ENCODE measurements at regions not wholly inside any gene's neighbourhood (a gene's known extent, or its start where the extent isn't known, plus 50 kb on each side); places are given as distances from the start of the nearest gene placed in this dataset.
"Not testable (repeated sequence)": the region's sequence is repeated elsewhere in the genome, so short reads cannot be mapped to it uniquely, and the experiment has no call there.

DNA sequence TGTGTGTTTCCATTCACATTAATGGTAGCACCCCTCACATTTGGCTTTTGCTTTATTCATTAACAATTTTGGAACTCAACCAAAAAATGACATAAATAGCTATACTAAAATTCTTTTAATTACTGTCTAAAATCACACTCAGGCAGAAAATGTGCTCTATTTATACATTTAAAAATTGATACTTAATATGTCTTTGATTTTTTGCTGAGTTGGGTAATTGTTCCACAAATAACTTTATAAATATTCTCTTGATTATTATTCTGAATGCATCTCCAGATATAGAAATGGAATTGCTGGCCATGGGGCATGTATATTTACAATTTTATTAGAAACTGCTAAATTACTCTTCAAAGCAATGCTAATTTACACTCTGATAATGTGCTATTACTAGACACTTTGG, 658.7 kb upstream of the CHRM3 start:
- DNase-seq = no peak

DNA sequence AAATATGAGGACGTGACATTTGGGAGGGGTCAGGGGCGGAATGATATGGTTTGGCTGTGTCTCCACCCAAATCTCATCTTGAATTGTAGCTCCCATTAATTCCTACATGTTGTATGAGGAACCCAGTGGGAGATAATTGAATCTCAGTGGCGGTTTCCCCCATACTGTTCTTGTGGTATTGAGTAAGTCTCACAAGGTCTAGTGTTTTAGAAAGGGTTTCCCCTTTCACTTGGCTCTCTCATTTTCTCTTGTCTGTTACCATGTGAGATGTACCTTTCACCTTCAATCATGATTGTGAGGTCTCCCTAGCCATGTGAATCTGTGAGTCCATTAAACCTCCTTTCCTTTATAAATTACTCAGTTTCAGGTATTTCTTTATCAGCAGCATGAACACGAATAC, 663.6 kb upstream of the CHRM3 start:
- no peak for DNase-seq

DNA sequence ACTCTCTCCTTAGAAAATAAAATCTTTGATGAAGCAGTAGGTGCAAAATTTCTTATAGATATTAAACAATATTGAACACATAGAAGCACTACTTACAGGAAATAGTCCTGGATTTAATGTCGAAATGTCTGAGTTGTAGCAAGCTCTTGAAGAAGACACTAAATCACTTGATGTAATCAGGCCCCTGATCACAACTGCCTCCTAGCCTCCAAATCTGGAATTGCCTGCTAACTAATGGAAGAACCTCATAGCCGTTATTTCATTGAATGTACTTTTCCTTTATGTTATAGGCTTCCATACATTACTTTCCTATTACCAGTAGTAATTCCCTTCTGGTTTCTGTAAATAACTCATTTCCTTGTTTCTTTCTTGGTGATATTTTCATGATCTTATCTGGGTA, 675.7 kb upstream of the CHRM3 start:
- DNase-seq = no peak

DNA sequence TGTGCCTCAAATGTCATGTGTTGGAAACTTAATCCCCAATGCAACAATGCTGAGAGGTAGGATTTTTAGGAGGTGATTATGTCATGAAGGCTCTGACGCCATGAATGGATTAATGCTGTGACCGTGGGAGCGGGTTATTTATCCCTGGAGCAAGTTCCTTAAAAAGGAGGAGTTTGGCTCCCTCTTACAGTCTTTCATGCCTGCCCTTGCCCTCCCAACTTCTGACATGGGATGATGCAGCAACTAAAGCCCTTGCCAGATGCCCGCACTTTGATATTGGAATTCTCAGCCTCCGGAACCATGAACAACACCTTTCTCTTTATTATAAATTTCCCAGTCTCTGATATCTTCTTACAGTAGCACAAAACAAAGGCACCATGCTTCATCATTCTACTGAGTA, 685.3 kb upstream of the CHRM3 start:
- no peak for DNase-seq

DNA sequence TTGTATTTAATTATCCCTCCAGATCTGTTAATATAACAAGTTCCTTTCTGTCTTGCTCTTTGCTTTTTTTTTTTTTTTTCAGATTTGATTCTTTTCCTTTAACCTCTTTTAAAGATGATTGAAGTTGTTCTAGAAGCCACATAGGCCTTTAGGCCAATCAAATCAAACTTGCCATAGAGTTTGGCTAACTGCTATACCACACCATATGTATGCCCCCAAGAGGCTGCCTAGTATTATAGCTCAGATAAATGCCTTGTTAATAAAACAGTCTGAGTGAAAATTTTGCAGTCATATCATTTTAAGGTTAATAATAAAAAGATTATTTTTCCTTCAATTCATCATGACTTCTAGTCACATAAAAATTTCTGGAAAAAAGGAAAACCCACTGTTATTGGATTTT, 696.0 kb upstream of the CHRM3 start:
- DNase-seq = no peak

DNA sequence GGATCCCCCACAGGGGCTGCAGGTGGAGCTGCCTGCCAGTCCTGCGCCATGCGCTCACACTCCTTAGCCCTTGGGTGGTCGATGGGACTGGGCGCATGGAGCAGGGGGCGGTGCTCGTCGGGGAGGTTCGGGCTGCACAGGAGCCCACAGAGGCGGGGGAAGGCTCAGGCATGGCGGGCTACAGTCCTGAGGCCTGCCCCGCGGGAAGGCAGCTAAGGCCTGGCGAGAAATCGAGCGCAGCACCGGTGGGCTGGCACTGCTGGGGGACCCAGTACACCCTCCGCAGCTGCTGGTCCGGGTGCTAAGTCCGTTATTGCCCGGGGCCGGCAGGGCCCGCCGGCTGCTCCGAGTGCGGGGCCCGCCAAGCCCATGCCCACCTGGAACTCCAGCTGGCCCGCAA, 701.8 kb upstream of the CHRM3 start:
- not testable (repeated sequence) for DNase-seq

DNA sequence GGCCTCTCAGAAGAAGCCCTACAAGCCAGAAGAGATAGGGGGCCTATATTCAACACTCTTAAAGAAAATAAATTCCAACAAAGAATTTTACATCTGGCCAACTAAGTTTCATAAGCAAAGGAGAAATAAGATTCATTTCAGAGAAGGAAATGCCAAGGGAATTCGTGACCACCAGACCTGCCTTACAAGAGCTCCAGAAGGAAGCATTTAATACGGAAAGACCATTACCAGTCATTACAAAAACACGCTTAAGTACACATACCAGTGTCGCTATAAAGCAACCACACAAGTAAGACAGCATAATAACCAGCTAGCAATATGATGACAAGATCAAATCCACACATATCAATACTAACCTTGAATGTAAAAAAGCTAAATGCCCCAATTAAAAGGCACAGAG, 704.9 kb upstream of the CHRM3 start:
- DNase-seq = no peak

DNA sequence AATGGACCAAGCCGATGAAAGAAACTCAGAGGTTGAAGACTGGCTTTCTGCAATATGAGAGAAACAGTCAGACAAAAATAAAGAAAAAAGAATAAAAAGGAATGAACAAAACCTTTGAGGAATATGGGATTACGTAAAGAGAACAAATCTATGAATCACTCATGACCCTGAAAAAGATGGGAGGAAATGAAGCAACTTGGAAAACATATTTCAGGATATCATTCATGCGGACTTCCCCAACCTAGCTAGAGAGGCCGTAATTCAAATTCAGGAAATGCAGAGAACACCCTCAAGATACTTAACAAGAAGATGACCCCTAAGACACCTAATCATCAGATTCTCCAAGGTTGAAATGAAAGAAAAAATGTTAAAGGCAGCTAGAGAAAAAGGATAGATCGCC, 705.3 kb upstream of the CHRM3 start:
- DNase-seq = no peak

DNA sequence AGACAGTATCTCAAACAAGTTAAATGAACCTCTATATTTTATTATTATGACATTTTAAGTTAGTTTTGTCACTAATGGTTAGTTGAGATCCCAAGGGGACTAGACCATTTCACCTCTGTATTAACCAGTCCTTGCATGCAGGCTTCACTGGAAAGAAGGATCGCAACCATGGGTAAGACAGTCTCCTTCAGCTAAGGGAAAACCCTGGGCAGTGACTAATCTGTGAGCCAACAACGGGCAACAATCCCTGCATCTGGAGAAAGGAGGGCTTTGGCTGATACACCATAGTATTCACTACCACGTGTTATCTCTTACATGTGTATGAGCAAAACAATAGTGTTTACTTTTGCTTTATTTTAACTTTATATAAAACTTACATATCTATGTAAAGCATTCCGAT, 708.8 kb upstream of the CHRM3 start:
- DNase-seq = no peak

DNA sequence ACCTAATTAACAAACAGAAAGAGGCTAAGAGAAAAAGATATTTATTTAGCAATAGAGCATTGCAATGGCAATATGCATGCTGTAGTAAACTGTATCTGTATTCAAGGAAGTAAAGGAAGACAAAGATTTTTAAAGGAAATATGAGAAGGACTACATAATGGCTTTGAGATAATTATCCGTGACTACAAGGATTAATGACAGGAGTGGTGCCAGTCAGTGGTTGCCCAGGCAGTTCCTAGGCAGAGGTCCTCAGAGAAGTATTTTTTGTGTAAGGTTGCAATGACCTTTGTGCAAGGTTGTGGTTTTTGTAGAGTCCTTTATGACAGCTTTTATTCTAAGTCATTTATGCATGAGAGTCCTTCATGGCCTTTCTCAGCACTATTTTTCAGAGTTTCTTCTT, 711.1 kb upstream of the CHRM3 start:
- DNase-seq = no peak

DNA sequence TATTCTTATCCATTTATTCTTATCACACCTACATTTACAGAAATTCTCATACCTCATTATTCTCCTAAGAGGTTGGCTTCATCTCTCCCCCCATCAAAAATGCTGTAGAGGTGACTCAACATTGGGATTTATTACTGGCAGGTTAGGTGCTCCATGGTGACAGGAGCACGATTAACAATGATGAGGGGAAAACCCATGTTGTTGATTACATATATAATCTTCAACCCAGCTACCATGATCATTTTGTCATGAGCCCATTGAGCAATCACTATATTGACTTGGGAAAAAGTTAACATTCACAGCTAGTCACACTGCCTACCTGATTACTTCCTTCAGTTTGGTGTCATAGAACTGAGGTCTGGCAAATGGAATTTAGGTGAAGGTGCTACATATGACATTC, 712.1 kb upstream of the CHRM3 start:
- DNase-seq = no peak

DNA sequence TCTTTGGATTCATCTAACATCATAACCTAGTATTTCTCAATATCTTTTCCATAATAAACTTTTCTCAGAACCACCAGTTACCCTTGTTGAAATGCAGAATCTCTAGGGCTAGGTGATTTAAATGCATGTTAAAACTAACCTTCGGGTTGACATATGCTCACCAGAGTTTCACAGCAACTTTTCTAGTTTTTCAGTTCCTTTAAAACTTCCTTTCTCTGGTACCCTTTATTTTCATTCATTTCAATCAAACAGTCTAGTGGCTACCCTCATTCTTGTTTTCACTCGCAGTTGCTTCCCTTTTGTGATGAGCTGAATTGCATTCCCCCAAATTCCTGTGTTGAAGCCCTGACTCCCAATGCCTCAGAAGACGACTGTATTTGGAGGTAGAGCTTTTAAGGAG, 712.8 kb upstream of the CHRM3 start:
- no peak for DNase-seq

DNA sequence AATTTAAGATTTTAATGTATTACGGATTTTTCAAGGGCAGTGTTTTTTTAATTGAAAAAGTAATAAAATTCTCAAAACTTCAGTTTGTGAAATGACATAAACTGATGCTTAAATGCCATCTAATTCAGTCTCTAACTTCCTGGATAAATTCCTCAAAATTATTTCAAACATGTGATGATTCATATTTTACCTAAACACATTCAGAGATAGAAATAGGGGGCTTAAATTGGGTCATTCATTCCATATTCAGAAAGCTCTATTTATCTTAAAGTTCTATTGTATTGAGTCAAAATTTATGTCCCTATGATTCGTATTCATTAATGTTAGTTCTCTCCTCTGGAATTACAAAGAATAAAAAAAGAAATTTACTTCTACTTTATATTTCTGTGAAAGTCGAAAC, 713.6 kb upstream of the CHRM3 start:
- no peak for DNase-seq

DNA sequence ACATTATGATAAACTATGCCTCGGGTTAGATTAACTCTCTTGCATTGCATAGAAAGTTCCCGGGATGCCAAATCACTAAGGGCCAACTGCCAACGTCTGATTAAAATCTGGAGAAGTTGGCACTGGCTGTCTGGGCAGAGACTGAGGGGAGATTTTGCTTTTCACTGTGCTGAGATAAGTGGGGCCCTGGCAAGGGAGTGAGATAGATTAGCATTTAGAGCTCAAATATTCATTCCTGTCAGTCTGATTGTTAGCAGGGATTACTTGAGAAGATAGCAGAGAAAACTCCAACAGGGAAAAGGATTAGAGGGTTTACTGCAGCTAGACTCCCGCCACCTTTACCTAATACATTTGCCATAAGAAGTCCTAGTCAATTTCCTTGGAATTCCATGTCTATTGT, 714.1 kb upstream of the CHRM3 start:
- DNase-seq = no peak

DNA sequence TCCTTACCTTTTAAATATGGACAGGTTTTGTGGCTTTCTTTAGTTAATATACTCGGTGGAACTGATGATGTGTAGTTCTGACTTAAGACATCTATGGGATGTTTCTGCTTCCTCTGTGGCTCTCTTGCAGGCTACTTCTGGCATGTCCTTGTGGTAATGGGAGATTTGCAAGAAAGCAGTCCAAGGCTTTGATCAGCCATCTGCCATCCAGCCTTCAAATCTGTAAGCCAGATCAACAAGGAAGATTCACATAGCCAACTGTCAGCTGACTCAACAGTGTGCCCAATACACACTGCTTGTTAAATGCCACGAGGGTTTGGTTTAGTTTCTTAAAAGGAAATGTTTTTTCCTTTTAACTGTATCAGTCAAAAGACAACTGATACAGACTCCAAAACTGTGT, 722.2 kb upstream of the CHRM3 start:
- DNase-seq = no peak

DNA sequence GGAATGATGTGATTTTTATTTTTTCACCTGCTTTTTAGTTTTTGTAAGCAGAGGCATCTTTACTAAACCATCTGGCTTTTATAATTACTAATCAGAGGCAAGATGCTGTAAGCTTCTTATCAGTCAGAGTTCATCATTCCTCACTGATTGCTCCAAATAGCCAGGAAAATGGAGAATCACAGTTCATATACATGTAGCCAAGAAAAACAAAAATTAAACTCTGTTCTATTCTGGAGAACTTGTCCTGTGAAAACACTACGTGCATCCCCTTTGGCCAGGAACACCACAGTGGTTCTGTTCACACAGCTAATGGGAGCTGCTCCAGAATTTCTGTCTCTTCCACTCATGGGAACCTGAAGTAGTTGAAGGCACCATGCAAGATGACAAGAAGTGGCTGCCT, 725.5 kb upstream of the CHRM3 start:
- no peak for DNase-seq

DNA sequence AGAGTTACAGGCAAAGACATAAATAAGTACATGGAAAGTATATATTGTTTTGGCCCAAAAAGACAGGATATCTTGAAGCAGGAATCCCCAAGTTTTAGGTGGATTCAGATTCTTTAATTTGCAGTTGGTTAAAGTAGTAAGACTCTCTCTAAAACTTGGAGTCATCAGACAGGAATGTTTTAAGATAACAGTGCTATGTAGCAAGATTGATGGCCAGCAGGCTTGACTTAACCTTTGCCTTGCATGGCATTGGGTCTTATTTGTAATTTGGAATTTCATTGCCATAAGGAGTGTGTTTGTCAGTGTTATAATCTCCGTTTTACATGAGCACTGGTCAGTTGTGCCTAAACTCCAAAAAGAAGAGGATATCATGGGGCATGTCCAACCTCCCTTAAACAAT, 727.6 kb upstream of the CHRM3 start:
- DNase-seq = no peak

DNA sequence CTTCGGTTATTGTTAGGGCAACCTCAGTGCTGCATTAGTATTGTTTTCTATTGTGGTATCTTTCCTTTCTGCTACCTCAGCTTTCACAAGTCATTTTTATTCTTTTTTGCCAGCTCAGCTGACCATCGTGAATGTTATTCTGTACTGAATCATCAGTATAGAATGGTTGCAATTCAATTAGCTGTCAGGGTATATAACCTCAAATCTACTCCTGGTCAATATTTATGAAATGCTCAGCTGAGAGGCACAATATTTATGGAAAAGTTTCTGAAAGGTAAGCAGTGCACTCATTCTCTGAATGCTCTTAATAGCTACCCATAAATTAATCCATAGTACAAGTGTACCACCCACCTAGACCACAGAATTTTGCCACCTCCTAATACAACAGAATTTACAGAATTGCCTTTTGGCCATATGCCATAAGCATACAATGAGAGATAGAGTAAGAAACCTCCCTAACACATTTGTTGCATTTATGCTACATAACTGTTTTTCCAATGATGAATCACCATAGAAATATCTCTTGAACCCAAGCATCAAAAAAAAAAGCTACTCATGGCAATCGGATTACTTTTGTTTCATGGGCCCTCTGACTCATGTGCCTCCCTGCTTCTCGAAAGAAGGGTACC, 732.6 kb upstream of the CHRM3 start:
- DNase-seq = no peak

DNA sequence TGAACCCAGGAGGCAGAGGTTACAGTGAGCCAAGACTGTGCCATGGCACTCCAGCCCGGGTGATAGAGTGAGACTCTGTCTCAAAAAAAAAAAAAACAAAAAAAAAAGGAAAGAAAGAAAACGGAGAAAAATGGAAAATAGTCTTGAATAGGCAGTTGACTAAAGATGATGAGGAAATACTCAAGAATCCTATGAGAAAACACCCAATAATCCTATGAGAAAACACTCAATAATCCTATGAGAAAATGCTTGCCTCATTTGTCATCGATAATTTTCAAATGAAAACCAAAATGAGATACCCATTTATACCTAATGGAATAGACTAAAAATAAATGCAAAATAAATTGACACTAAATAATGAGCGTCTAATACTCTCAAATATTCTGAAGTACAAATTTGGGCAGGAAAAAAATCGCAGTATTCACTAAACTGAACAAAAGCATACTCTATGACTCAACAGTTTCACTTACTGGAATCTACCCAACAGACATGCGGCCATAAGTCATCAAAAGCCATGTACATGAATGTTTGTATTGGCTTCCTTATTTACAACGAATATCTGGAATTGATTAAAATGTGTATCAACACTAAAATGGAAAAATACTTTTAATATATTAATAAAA, 733.9 kb upstream of the CHRM3 start:
- DNase-seq = no peak

DNA sequence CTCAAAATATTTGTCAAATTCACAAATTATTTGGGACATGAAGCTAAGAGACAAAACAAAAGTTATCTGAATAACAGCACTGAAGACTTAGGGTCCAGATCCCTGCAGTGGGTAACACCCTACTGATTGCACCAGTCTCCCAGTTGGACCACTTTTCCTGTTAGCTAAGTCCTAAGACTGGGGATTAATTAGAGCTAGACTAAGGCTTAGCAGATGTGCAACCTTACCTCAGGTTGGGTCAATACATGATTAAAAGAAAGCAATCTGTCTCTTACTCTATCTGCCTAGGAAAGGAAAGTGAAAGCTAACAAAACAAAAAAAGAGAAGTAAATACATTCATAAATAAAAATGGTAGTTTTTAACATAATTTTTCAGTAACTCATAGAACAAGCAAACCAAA, 737.2 kb upstream of the CHRM3 start:
- no peak for DNase-seq

DNA sequence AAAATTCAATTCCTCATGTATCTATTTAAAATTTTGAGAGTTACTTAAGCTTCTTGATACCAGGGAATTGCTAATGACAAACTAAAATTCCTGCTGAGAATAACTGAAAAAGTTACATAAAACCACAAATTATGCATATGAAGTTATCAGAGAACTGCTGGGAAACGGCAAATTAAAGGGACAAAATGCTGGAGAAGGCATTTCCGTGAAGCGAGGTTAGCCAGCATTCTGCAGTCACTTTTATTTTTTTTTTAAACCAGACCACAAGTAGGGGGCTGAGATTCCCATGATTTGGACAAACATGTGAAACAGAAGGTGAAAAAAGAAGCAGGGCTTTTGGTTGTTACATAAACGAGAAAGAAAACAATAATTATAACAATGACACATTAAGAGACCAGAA, 737.6 kb upstream of the CHRM3 start:
- DNase-seq = no peak

DNA sequence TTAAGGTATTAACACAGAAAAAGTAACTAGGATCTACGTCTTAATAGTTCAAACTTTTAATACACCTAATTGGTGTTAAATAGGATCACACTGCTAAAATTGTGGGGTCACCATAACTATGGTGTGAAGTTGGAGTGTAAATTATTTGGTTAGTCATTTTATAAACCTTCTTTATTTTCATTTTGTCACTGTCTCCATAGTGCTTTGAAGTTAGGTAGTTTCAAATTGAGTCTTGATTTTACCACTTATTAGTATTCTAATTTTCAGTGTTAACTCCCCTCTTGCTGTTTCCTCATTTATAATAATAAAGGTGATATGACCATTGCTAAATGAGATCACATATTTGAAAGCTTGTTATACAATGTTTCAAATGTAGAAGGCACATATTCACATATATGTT, 738.1 kb upstream of the CHRM3 start:
- no peak for DNase-seq

DNA sequence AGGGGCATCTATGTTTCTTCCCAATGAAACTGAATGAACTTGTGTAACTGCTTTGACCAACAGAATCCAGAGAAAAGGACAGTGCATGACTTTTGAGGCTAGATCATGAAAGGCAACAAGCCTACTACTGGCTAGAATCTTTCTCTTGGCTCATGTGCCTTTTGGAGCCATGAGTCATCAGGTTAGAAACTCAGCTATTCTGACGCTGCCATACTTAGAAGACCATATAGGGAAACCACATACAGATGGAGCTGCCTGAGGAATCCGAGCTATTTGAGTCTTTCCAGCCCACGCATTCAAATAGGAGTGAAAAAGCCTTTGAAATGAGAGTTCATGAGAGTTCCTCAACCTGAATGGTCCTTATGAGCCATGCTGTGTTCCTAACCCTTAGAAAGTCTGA, 738.5 kb upstream of the CHRM3 start:
- no peak for DNase-seq

DNA sequence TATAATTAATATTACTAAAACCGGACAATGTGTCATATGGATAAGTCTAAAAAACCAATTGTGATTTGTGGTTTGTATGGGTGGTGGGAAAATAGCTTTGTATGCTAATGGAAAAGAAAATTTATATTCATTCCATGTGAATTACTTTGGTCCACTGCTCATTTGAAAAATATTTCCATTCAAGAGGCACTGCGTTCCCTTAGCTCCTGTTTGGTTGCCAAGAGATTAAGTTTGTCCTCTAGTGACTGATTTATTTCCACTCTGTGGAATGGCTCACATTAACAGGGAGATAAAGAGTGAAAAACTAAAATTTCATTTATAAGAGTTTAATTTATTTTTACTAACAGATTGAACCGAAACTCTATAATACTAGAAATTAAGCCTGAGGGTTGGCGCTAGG, 744.1 kb upstream of the CHRM3 start:
- DNase-seq = no peak

DNA sequence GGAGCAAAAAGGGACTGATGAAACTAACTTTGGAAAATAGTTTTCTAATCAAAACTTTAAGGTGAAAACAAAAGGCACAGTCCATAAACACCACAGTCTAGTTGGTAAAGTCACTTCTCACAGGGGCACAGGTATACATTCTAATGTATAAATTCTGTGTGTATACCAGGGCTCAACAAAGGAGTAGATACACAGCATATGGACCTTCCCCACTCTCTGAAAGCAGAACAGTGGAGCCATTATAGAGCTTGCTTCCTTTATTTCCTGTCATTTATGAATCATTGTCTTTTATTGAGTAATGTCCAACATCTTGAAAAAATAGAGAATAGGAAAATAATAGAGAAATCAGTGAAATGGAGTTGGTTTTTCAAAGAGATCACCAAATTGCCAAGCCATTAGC, 746.5 kb upstream of the CHRM3 start:
- no peak for DNase-seq

DNA sequence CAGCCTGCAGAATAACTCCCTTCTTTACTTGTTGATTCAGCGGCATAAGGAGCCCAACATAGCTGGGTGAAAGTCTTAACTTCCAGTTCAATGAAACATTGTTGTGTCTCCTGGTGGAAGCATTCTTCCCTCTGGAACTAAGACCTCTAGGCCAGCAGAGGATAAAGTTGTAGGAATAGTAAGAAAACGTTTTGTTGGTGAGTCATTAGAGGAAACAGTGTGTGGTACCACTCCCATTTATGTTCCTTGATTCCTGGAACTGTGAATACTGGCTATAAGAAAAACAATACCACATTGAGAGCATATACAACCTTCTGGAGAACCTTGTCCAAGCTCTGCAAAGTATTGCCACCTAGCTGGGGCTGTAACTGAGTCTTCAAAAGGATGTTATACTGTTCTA, 737.4 kb upstream of the ZP4 start:
- DNase-seq = no peak
